ENCODE measurements at regions not wholly inside any gene's neighbourhood (a gene's known extent, or its start where the extent isn't known, plus 50 kb on each side); places are given as distances from the start of the nearest gene placed in this dataset.

DNA sequence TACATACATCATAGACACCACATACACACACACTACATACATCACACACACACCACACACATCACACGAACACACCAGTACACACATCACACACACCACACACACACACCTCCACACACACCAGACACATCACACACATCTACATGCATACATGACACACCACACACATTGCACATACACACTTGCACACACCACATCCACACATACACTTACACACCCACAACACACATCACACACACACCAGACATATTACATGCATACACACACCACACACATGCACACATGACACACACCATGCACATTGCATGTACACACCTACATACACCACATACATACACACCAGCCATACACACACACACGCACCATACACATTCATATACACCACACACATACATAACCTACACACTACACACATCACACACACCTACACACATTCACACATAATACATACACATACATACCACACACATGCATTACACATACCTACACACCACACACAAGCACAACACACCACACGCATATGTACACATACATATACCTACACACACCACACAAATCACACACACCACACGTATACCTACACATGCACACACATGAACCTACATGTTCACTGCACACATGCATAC lies 156.5 kb downstream of the NDUFA10 start (continued):
- TF ChIP-seq, protein P1, sequence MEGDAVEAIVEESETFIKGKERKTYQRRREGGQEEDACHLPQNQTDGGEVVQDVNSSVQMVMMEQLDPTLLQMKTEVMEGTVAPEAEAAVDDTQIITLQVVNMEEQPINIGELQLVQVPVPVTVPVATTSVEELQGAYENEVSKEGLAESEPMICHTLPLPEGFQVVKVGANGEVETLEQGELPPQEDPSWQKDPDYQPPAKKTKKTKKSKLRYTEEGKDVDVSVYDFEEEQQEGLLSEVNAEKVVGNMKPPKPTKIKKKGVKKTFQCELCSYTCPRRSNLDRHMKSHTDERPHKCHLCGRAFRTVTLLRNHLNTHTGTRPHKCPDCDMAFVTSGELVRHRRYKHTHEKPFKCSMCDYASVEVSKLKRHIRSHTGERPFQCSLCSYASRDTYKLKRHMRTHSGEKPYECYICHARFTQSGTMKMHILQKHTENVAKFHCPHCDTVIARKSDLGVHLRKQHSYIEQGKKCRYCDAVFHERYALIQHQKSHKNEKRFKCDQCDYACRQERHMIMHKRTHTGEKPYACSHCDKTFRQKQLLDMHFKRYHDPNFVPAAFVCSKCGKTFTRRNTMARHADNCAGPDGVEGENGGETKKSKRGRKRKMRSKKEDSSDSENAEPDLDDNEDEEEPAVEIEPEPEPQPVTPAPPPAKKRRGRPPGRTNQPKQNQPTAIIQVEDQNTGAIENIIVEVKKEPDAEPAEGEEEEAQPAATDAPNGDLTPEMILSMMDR (conservative IDR thresholded peaks at IDR 0.05; ENCODE audit: low read depth in 2 of 2): no peak
- no peak for TF ChIP-seq ZNF331 (CRISPR knock-in tag; IDR thresholded peaks at IDR 0.05; ENCODE audit: low read depth)
- TF ChIP-seq CREB1 (CRISPR knock-in tag; IDR thresholded peaks at IDR 0.05; ENCODE audit: low read depth): no peak
- TF ChIP-seq ZNF114 (CRISPR knock-in tag; IDR thresholded peaks at IDR 0.05): no peak
- no peak for TF ChIP-seq NANOG (IDR thresholded peaks at IDR 0.05; ENCODE audit: borderline replicate concordance)
- TF ChIP-seq, protein P2, sequence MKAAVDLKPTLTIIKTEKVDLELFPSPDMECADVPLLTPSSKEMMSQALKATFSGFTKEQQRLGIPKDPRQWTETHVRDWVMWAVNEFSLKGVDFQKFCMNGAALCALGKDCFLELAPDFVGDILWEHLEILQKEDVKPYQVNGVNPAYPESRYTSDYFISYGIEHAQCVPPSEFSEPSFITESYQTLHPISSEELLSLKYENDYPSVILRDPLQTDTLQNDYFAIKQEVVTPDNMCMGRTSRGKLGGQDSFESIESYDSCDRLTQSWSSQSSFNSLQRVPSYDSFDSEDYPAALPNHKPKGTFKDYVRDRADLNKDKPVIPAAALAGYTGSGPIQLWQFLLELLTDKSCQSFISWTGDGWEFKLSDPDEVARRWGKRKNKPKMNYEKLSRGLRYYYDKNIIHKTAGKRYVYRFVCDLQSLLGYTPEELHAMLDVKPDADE (IDR thresholded peaks at IDR 0.05): no peak
- TF ChIP-seq EZH2phosphoT487 (IDR thresholded peaks at IDR 0.05; ENCODE audit: unreplicated experiment): no peak
- TF ChIP-seq EZH2 (IDR thresholded peaks at IDR 0.05; ENCODE audit: low read depth, unreplicated experiment): no peak
- no peak for TF ChIP-seq STAT1 (IDR thresholded peaks at IDR 0.05; ENCODE audit: unreplicated experiment)
- no peak for TF ChIP-seq POLR2AphosphoS5 (IDR thresholded peaks at IDR 0.05; ENCODE audit: low read depth)
- TF ChIP-seq, protein P3, sequence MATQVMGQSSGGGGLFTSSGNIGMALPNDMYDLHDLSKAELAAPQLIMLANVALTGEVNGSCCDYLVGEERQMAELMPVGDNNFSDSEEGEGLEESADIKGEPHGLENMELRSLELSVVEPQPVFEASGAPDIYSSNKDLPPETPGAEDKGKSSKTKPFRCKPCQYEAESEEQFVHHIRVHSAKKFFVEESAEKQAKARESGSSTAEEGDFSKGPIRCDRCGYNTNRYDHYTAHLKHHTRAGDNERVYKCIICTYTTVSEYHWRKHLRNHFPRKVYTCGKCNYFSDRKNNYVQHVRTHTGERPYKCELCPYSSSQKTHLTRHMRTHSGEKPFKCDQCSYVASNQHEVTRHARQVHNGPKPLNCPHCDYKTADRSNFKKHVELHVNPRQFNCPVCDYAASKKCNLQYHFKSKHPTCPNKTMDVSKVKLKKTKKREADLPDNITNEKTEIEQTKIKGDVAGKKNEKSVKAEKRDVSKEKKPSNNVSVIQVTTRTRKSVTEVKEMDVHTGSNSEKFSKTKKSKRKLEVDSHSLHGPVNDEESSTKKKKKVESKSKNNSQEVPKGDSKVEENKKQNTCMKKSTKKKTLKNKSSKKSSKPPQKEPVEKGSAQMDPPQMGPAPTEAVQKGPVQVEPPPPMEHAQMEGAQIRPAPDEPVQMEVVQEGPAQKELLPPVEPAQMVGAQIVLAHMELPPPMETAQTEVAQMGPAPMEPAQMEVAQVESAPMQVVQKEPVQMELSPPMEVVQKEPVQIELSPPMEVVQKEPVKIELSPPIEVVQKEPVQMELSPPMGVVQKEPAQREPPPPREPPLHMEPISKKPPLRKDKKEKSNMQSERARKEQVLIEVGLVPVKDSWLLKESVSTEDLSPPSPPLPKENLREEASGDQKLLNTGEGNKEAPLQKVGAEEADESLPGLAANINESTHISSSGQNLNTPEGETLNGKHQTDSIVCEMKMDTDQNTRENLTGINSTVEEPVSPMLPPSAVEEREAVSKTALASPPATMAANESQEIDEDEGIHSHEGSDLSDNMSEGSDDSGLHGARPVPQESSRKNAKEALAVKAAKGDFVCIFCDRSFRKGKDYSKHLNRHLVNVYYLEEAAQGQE (IDR thresholded peaks at IDR 0.05; ENCODE audit: unreplicated experiment): no peak

DNA sequence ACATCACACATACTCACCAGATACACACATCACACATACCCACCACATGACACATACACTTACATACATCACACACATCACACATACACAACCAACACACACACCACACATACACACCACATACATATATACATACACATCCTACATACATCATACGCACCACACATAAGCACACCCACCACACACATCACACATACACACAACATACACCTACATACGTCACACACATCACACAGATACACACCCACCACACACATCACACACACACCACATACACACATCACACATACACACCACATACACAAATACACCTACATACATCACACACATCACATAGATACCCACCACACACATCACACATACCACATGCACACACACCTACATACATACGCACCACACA lies 158.4 kb downstream of the NDUFA10 start:
- no peaks in the 10 kb centered on the region for H3K27me3 ChIP-seq (ENCODE audit: insufficient read depth)
- H3K9me2 ChIP-seq (ENCODE audit: insufficient read depth): no peaks in the 10 kb centered on the region; the same call in 1 of the 2 replicates
- ATAC-seq (no peak), DNase-seq (ENCODE audit: low spot score) (no peak)
- H4K20me1 ChIP-seq (replicated peaks; ENCODE audit: insufficient read depth): no peaks in the 10 kb centered on the region
- no peaks in the 10 kb centered on the region; the same call in 2 of the 3 replicates for H3K9me3 Mint-ChIP-seq
- H3K4me2 ChIP-seq: no peak overlapping the region
- no peaks in the 10 kb centered on the region; the same call in 1 of the 2 replicates for H3K4me1 ChIP-seq (ENCODE audit: insufficient read depth)
- H2AFZ ChIP-seq: no peak overlapping the region
- H3F3A ChIP-seq (replicated peaks; ENCODE audit: low read depth): peaks cover 32% of the 10 kb centered on the region
- H3K27ac Mint-ChIP-seq: no peak overlapping the region
- no peaks in the 10 kb centered on the region for H3K27me3 Mint-ChIP-seq (ENCODE audit: insufficient read depth, low read depth, poor library complexity)
- no peak overlapping the region for H3K4me3 ChIP-seq
- peaks cover 13% of the 10 kb centered on the region for H3K4me1 Mint-ChIP-seq
- H3K4me3 Mint-ChIP-seq: no peak overlapping the region
- H3K27ac ChIP-seq (ENCODE audit: low read depth): no peak overlapping the region
- no peaks in the 10 kb centered on the region for H3K36me3 Mint-ChIP-seq (ENCODE audit: low read depth)
- H3K36me3 ChIP-seq (ENCODE audit: insufficient read depth): no peaks in the 10 kb centered on the region
- H3K79me2 ChIP-seq (replicated peaks; ENCODE audit: insufficient read depth): no peaks in the 10 kb centered on the region
- TF ChIP-seq, protein P2 (IDR thresholded peaks at IDR 0.05): no peak
- no peak for TF ChIP-seq STAT1 (IDR thresholded peaks at IDR 0.05; ENCODE audit: unreplicated experiment)
- TF ChIP-seq CREB1 (CRISPR knock-in tag; IDR thresholded peaks at IDR 0.05; ENCODE audit: low read depth): no peak
- no peak for TF ChIP-seq NANOG (IDR thresholded peaks at IDR 0.05; ENCODE audit: borderline replicate concordance)
- no peak for TF ChIP-seq ZNF331 (CRISPR knock-in tag; IDR thresholded peaks at IDR 0.05; ENCODE audit: low read depth)
- TF ChIP-seq EZH2phosphoT487 (IDR thresholded peaks at IDR 0.05; ENCODE audit: unreplicated experiment): no peak
